ENCODE measurements at regions not wholly inside any gene's neighbourhood (a gene's known extent, or its start where the extent isn't known, plus 50 kb on each side); places are given as distances from the start of the nearest gene placed in this dataset.

DNA sequence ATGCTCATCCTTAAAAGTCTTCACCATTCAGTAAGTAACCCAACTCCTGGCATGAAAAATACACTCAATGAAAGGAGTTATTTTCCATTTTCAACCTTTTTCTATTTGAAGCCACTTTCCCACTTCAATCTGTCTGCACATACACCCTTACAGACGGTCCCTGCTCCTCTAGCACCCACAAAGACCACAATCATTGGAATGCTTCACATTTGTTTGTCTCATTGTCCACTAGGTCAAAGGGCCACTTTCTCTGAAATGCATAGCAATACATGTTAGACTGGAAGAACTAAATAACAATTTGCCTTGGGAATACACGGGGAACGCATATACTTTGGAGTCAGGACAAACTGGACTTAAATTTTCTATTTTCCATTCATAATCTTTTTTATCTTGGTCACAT lies 487.1 kb upstream of the C1orf87 start:
- TF ChIP-seq EZH2 (IDR thresholded peaks at IDR 0.05) (no peak), POLR2AphosphoS5 (IDR thresholded peaks at IDR 0.05; ENCODE audit: borderline replicate concordance, low read depth, low read length) (no peak), FOXP2 (optimal IDR thresholded peaks at IDR 0.05; ENCODE audit: control extremely low read depth, extremely low read length, insufficient read depth) (no peak)

Data from SK-N-MC (cell line).